ENCODE measurements at regions not wholly inside any gene's neighbourhood (a gene's known extent, or its start where the extent isn't known, plus 50 kb on each side); places are given as distances from the start of the nearest gene placed in this dataset.
"Not testable (repeated sequence)": the region's sequence is repeated elsewhere in the genome, so short reads cannot be mapped to it uniquely, and the experiment has no call there.

- no peak for DNase-seq
Measured at GRCh38 chr5:167851416-167851815, 440.0 kb upstream of the WWC1 start.

- DNase-seq = no peak
Measured at GRCh38 chr5:167852515-167852914, 438.9 kb upstream of the WWC1 start.

GRCh38 chr5:167853421-167853820 lies 438.0 kb upstream of the WWC1 start:
- DNase-seq = no peak

- no peak for DNase-seq
Measured at GRCh38 chr5:167855818-167856217, 435.6 kb upstream of the WWC1 start.

GRCh38 chr5:167857321-167857720 lies 434.1 kb upstream of the WWC1 start:
- no peak for DNase-seq

GRCh38 chr5:167858186-167858855 lies 433.1 kb upstream of the WWC1 start:
- DNase-seq = not testable (repeated sequence)

- no peak for DNase-seq
Measured at GRCh38 chr5:167861129-167861927, 430.1 kb upstream of the WWC1 start.

- no peak for DNase-seq
Measured at GRCh38 chr5:167861928-167862426, 429.5 kb upstream of the WWC1 start.

GRCh38 chr5:167863883-167864282 lies 427.6 kb upstream of the WWC1 start:
- DNase-seq = no peak

GRCh38 chr5:167864801-167865200 lies 426.6 kb upstream of the WWC1 start:
- DNase-seq = no peak

GRCh38 chr5:167866797-167867196 lies 424.6 kb upstream of the WWC1 start:
- no peak for DNase-seq

- no peak for DNase-seq
Measured at GRCh38 chr5:167867281-167867680, 424.2 kb upstream of the WWC1 start.

GRCh38 chr5:167869125-167869524 lies 422.3 kb upstream of the WWC1 start:
- no peak for DNase-seq

GRCh38 chr5:167870055-167870454 lies 421.4 kb upstream of the WWC1 start:
- DNase-seq = no peak

GRCh38 chr5:167871091-167871490 lies 420.4 kb upstream of the WWC1 start:
- no peak for DNase-seq

GRCh38 chr5:167872791-167873190 lies 418.7 kb upstream of the WWC1 start:
- DNase-seq = no peak

GRCh38 chr5:167877114-167877722 lies 414.2 kb upstream of the WWC1 start:
- DNase-seq = no peak

- DNase-seq = no peak
Measured at GRCh38 chr5:167877924-167878323, 413.5 kb upstream of the WWC1 start.

- DNase-seq = no peak
Measured at GRCh38 chr5:167880420-167880819, 411.0 kb upstream of the WWC1 start.

- DNase-seq = no peak
Measured at GRCh38 chr5:167881041-167881440, 410.4 kb upstream of the WWC1 start.

GRCh38 chr5:167886196-167886595 lies 405.2 kb upstream of the WWC1 start:
- DNase-seq = no peak

- DNase-seq = no peak
Measured at GRCh38 chr5:167888393-167888792, 403.1 kb upstream of the WWC1 start.

GRCh38 chr5:167889276-167889675 lies 402.2 kb upstream of the WWC1 start:
- no peak for DNase-seq

Measured in CD4-positive, alpha-beta T cell treated with Interleukin-4 for 4 hours (primary cell).